GM12875 (cell line): ENCODE measurements at regions not wholly inside any gene's neighbourhood (a gene's known extent, or its start where the extent isn't known, plus 50 kb on each side); places are given as distances from the start of the nearest gene placed in this dataset.

Experiments
- H3K4me3 ChIP-seq: one replicate; pipeline ENCODE4 v1.5.1; 2011; ENCODE audit warnings: low read depth, low read length, control low read depth
- TF ChIP-seq, protein P1 (sequence below): IDR thresholded peaks from 2 replicates; pipeline ENCODE4 v1.5.1; 2011; ENCODE audit warnings: low read depth, mild to moderate bottlenecking, control low read depth, inconsistent platforms, low read length, moderate library complexity, borderline replicate concordance; ENCODE audit not compliant: insufficient read depth

DNA sequence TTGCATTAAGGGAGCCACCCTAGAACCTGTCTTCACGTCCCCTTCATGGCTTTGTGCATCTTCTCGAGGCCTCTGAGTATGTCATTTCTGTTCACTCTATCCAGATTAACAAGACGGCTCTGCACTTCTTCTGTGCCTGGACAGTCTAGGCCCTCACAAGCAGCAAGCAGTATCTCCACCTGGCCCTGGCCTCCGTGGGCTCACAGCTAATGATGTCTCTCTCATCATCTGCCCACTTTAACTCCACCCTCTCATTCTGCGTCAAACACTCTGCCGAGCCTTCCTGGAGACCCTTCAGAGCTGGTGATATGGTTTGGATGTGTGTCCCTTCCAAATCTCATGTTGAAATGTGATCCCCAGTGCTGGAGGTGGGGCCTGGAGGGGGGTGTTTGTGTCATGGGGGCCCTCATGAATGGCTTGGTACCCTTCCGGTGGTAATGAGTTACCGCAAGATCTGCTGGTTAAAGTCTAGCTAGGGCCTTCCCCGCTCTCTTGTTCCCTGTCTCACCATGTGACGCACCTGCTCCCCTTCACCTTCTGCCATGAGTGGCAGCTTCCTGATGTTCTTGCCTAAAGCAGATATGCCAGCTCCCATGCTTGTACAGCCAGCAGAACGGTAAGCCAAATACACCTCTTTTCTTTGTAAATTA is 132.5 kb upstream of the ID2 start:
- no peak overlapping the region for H3K4me3 ChIP-seq
- TF ChIP-seq, protein P1, sequence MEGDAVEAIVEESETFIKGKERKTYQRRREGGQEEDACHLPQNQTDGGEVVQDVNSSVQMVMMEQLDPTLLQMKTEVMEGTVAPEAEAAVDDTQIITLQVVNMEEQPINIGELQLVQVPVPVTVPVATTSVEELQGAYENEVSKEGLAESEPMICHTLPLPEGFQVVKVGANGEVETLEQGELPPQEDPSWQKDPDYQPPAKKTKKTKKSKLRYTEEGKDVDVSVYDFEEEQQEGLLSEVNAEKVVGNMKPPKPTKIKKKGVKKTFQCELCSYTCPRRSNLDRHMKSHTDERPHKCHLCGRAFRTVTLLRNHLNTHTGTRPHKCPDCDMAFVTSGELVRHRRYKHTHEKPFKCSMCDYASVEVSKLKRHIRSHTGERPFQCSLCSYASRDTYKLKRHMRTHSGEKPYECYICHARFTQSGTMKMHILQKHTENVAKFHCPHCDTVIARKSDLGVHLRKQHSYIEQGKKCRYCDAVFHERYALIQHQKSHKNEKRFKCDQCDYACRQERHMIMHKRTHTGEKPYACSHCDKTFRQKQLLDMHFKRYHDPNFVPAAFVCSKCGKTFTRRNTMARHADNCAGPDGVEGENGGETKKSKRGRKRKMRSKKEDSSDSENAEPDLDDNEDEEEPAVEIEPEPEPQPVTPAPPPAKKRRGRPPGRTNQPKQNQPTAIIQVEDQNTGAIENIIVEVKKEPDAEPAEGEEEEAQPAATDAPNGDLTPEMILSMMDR = no peak

DNA sequence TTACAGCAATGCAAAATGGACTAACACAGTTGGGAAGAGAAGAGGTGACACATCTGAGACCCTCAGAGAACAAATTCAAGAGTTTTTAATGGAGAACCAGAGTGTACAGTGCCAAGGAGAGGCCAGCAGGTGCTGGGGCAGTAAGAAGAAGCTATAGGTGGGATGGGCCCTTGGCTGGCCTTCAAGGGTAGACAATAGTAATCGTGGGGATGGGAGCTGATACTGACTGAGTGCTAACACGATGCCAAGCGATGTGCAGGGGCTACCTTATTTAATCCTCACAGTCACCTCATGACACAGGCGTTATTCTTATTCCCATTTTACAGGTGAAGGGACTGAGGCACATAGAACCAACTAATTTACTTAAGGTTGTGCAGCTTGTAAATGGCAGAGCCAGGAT is 131.9 kb upstream of the ID2 start:
- TF ChIP-seq, protein P1 = no peak
- H3K4me3 ChIP-seq = no peak overlapping the region

DNA sequence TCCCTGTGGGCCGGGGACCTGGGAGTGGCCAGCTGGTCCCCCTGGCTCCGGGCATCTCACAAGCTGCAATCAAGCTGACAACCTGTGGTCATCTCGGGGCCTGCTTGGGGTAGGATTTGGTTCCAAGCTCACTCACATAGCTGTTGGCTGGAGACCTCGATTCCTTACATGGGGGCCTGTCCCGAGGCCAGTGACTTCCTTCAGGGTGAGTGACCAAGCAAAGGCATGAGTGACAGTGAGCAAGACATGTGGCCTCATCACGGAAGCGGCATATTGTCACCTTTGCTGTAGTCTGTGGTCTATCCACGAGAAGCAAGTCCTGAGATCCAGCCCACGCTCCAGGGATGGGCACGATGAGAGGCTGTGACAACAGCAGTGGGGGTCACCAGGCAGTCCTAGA is 131.4 kb upstream of the ID2 start:
- H3K4me3 ChIP-seq = no peak overlapping the region
- TF ChIP-seq, protein P1 = no peak

DNA sequence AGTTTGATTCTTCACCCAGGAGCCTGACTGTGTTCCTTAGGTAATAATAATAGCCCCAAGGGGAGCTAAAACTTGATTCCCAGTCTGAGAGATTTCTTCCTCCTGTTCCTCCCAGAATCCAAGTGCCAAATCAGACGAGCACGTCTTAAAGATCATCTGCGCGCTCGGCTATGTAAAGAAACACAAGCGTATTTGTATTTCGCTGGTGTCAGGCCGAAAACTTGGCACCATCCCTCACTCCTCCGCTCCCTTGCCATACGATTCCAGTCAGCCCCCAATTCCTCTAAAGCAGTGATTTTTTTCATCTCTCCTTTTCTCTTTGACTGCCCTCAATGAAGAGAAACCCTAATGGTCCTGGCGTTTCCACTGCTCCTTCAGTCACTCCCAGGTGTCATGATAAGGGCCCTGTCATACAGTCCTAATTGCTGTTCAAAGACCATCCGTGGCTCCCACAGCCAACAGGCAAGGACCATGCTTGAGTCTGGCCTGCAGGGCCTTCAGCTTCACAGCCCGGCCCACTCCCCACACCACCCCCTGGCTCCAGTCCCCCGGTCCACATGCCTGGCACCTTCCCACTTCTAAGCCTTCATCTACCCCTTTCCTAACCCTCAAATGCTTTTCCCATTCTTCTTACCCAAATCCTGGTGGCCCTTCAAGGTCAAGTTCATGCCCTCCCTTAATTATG is 130.8 kb upstream of the ID2 start:
- TF ChIP-seq, protein P1 = no peak
- no peak overlapping the region for H3K4me3 ChIP-seq

DNA sequence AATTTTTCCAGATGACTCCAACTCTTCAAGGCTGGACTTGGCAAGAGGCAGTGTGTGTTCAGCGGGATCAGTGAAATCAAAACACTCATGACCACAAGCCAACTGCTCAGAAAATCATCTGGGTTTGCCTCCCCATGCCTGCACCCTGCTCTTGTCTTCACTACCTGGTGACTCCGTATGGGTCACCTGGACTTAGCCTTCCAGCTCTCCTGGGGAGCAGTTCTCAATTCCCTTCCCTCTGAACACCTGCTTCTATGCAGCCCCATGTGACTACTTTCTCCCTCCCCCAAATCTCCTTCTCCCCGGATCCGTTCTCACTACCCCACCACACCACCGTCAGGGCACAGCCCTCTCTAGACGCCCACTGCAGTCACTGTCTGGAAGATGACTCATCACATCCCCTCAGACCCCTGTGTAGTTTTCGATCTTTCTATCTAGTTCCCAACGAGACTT is 130.2 kb upstream of the ID2 start:
- H3K4me3 ChIP-seq = no peak overlapping the region
- TF ChIP-seq, protein P1 = no peak

DNA sequence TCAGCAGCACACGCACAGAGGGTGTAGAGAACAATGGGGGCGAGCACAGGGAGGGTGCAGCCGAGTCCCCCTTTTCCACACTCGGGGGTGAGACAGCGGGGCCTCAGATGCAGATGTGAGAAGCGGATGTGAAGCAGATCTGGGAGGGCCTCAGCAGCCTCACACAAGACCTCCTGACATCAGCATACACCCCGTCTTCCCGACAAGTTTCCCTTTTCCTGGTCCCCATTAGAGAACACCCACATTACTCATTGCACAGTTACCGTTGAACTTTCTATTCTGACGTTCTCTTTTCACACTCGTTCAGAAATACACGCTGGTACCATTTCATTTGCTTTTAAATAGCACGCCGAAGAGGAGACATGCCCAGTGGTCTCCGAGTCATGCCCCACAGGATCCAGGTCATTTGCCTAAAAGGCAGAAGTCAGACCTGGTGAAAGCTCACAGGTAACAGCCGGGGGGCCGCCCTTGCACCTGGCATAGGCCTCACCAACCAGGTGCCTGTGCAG is 129.5 kb upstream of the ID2 start:
- no peak overlapping the region for H3K4me3 ChIP-seq
- TF ChIP-seq, protein P1 = no peak

DNA sequence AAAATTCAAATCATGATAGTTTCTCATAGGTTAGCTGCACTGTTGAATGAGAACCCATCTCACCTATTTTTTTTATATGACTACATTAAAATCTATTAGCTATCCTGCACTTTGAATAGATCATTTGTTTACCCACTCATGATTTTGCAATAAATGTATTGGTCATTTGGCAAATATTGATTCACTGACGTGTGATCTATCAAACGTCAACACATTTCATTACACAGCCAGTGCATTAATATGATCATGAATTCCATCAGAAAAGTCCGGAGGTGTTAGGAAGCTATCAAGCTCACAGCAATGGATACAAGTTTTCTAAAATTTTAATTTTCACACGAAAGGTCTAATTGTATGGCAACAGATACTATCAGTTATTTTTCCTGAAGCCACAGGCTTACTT is 128.2 kb upstream of the ID2 start:
- TF ChIP-seq, protein P1 = no peak
- H3K4me3 ChIP-seq = no peak overlapping the region
